HFF-Myc (cell line): ENCODE measurements at regions not wholly inside any gene's neighbourhood (a gene's known extent, or its start where the extent isn't known, plus 50 kb on each side); places are given as distances from the start of the nearest gene placed in this dataset.

Experiments
- DNase-seq: peaks from one replicate; pipeline ENCODE4 v3.0.0-alpha.2; 2011; ENCODE audit warnings: low read depth; ENCODE audit errors: extremely low read depth
- H3K4me3 ChIP-seq: replicated peaks from 2 replicates; pipeline ENCODE4 v1.5.1; 2011; ENCODE audit warnings: low read depth, mild to moderate bottlenecking, control low read depth, low read length
- CTCF ChIP-seq: IDR thresholded peaks from 2 replicates; pipeline ENCODE4 v1.5.1; 2012; ENCODE audit warnings: mild to moderate bottlenecking, low read depth, low read length, control low read depth; ENCODE audit errors: missing control alignments

DNA sequence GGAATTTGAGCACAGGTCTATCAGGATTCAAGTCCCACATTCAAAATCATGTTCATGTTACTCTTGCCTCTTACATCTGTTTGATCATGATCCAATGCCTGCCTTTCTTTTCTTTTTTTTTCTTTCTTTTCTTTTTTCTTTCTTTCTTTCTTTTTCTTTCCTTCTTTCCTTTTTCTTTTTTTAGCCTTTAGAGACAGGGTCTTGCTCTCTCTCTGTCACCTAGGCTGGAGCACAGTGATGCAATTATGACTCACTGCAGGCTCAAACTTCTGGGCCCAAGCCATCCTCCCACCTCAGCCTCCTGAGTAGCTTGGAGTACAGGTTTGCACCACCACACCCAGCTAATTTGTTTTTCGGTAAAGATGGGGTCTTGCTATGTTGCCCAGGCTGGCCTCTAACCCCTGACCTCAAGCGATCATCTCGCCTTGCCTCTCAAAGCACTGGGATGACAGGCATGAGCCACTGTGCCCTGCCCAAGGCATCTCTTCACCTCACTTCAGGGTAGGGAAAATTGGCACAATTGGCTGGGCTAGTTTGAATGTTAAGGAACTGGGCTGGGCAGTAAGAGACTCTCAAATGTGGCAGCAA, 359.2 kb downstream of the FBXW7 start:
- DNase-seq, result no peak
- H3K4me3 ChIP-seq, result no peak overlapping the region
- no peak for TF ChIP-seq CTCF

DNA sequence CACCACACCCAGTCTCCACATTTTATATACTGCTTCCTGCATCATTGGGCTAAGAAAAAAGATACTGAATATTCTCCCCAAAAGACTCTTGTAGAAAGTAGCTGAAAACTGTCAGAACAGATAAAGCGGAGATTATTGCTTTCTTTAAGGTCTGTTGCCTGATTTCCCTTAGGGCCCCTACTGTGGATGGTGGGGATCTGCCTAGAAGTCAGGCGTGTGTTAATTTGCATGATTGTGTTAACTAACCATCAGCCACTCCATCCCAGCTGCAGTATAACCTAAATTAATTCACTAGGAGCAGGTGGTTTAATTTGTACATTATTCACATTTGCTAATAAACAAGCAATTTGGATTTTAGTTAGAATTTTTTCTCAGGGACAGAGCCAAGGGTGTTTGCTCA, 360.3 kb downstream of the FBXW7 start:
- no peak overlapping the region for H3K4me3 ChIP-seq
- DNase-seq, result no peak
- no peak for TF ChIP-seq CTCF

GRCh38 chr4:152172146-152172545, 363.7 kb downstream of the FBXW7 start:
- DNase-seq, result no peak
- TF ChIP-seq CTCF, result no peak
- H3K4me3 ChIP-seq, result no peak overlapping the region

GRCh38 chr4:152171556-152171955, 364.3 kb downstream of the FBXW7 start:
- TF ChIP-seq CTCF, result no peak
- no peak for DNase-seq
- H3K4me3 ChIP-seq, result no peak overlapping the region

DNA sequence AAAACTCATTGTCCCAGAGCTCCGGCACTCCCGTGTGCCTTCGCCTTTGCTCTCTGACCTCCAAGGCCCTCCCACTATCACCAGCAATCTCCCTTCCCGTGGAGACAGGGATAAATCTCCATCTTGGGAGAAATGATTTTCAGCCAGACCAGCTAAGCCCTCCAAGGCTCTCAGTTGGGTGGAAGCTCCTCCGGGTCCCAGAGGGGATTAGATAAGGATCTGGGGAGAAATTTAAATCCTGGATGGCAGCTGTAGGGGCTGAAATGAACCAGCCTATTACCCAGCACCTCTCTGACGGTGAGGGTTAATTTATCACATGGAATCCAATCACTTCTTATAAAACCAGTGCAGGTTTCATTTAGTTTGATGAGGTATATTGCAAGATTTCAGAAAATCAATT, 366.2 kb downstream of the FBXW7 start:
- no peak overlapping the region for H3K4me3 ChIP-seq
- no peak for DNase-seq
- no peak for TF ChIP-seq CTCF

- no peak for DNase-seq
- no peak for TF ChIP-seq CTCF
- H3K4me3 ChIP-seq, result no peak overlapping the region
Measured at GRCh38 chr4:152168987-152169616, 366.8 kb downstream of the FBXW7 start.

DNA sequence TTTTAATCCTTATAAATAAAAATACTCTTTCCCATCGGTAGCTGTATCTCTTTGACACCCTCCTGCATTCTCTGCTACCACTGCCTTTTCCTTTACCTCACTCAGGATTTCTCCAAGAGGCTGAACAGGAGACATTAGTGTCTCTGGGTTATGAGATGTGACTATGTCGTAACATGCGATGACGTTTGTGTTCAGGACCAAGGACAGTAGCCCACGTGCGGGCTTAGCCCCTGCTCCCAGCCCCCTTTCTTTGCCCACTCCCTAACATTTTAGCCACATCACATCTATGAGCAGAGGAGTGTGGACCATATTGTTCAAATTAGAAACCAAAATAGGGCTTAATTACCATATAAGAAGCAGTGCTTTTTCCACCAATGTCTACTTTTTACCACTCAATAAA, 369.3 kb downstream of the FBXW7 start:
- no peak overlapping the region for H3K4me3 ChIP-seq
- no peak for DNase-seq
- no peak for TF ChIP-seq CTCF
